Osteoblast (primary cell): ENCODE measurements at regions not wholly inside any gene's neighbourhood (a gene's known extent, or its start where the extent isn't known, plus 50 kb on each side); places are given as distances from the start of the nearest gene placed in this dataset.

Experiments used
- DNase-seq: peaks from one replicate; pipeline ENCODE4 v3.0.0; 2011; ENCODE audit warnings: low spot score, mixed read lengths; ENCODE audit not compliant: insufficient read length; ENCODE audit errors: missing footprints
- H2AFZ ChIP-seq: 2 replicates; pipeline ENCODE4 v1.6.0; 2011; ENCODE audit warnings: mild to moderate bottlenecking, low read length
- H3K27ac ChIP-seq: 2 replicates; pipeline ENCODE4 v1.5.1; 2011; ENCODE audit warnings: mild to moderate bottlenecking, low read depth, low read length, moderate library complexity
- H3K27me3 ChIP-seq: 2 replicates; pipeline ENCODE4 v1.6.0; 2012; ENCODE audit warnings: mild to moderate bottlenecking, control low read depth, inconsistent platforms, low read length, moderate library complexity; ENCODE audit not compliant: insufficient read depth
- H3K36me3 ChIP-seq: 2 replicates; pipeline ENCODE4 v1.5.1; 2011; ENCODE audit warnings: mild to moderate bottlenecking, low read length, control low read depth, moderate library complexity; ENCODE audit not compliant: insufficient read depth
- H3K4me1 ChIP-seq: 2 replicates; pipeline ENCODE4 v1.5.1; 2011; ENCODE audit warnings: mild to moderate bottlenecking, low read length, control low read depth, moderate library complexity; ENCODE audit not compliant: insufficient read depth
- H3K4me2 ChIP-seq: 2 replicates; pipeline ENCODE4 v1.6.0; 2011; ENCODE audit warnings: mild to moderate bottlenecking, low read length; ENCODE audit not compliant: insufficient read depth
- H3K4me3 ChIP-seq: fragments of 200-600 bp; sonication (generic); 3 replicates; pipeline ENCODE4 v1.5.1; 2012; ENCODE audit warnings: mild to moderate bottlenecking, low read length, inconsistent platforms; ENCODE audit not compliant: insufficient read depth
- H3K79me2 ChIP-seq: 2 replicates; pipeline ENCODE4 v1.6.0; 2012; ENCODE audit warnings: mild to moderate bottlenecking, low read length, control low read depth, inconsistent platforms; ENCODE audit not compliant: insufficient read depth
- H3K9me3 ChIP-seq: 2 replicates; pipeline ENCODE4 v1.5.1; 2011; ENCODE audit warnings: low read depth, low read length, control low read depth
- H4K20me1 ChIP-seq: 2 replicates; pipeline ENCODE4 v1.6.0; 2012; ENCODE audit warnings: mild to moderate bottlenecking, low read length, control low read depth; ENCODE audit not compliant: insufficient read depth
- CTCF ChIP-seq: IDR thresholded peaks from 2 replicates; pipeline ENCODE4 v1.5.1; 2011; ENCODE audit warnings: mild to moderate bottlenecking, low read depth, low read length, moderate library complexity; ENCODE audit errors: extremely low read depth

- Histone ChIP-seq H4K20me1 (no peaks in the 10 kb centered on the region), H3K4me3 (no peak overlapping the region), H2AFZ (no peak overlapping the region), H3K79me2 (no peaks in the 10 kb centered on the region), H3K27ac (no peak overlapping the region), H3K27me3 (no peaks in the 10 kb centered on the region), H3K4me2 (no peak overlapping the region), H3K4me1 (no peaks in the 10 kb centered on the region), H3K36me3 (no peaks in the 10 kb centered on the region), H3K9me3 (no peaks in the 10 kb centered on the region)
- TF ChIP-seq CTCF, result no peak
- DNase-seq, result no peak
Observed at GRCh38 chr1:36667256-36667655, 184.5 kb upstream of the CSF3R start.

GRCh38 chr1:36665478-36666080 lies 182.9 kb upstream of the CSF3R start:
- Histone ChIP-seq H3K36me3 (no peaks in the 10 kb centered on the region), H3K4me2 (no peak overlapping the region), H3K79me2 (no peaks in the 10 kb centered on the region), H3K4me1 (no peaks in the 10 kb centered on the region), H3K27me3 (no peaks in the 10 kb centered on the region), H3K27ac (no peak overlapping the region), H3K9me3 (no peaks in the 10 kb centered on the region), H4K20me1 (no peaks in the 10 kb centered on the region), H2AFZ (no peak overlapping the region), H3K4me3 (no peak overlapping the region)
- no peak for TF ChIP-seq CTCF
- no peak for DNase-seq

- TF ChIP-seq CTCF, result no peak
- no peak for DNase-seq
- H3K79me2 ChIP-seq, result no peaks in the 10 kb centered on the region
- no peak overlapping the region for H3K4me2 ChIP-seq
- no peak overlapping the region for H2AFZ ChIP-seq
- H3K27me3 ChIP-seq, result no peaks in the 10 kb centered on the region
- H3K9me3 ChIP-seq, result no peaks in the 10 kb centered on the region
- H3K4me3 ChIP-seq, result no peak overlapping the region
- no peaks in the 10 kb centered on the region for H3K4me1 ChIP-seq
- H3K36me3 ChIP-seq, result no peaks in the 10 kb centered on the region
- H4K20me1 ChIP-seq, result no peaks in the 10 kb centered on the region
- no peak overlapping the region for H3K27ac ChIP-seq
Observed at GRCh38 chr1:36664571-36665287, 182.0 kb upstream of the CSF3R start.

- Histone ChIP-seq H3K79me2 (no peaks in the 10 kb centered on the region), H4K20me1 (no peaks in the 10 kb centered on the region), H3K4me3 (no peak overlapping the region), H3K9me3 (no peaks in the 10 kb centered on the region), H3K4me2 (no peak overlapping the region), H3K27me3 (no peaks in the 10 kb centered on the region), H3K4me1 (no peaks in the 10 kb centered on the region), H3K27ac (no peak overlapping the region), H2AFZ (no peak overlapping the region), H3K36me3 (no peaks in the 10 kb centered on the region)
- TF ChIP-seq CTCF, result no peak
- DNase-seq, result no peak
Observed at GRCh38 chr1:36663772-36664430, 181.2 kb upstream of the CSF3R start.
